ENCODE measurements at regions not wholly inside any gene's neighbourhood (a gene's known extent, or its start where the extent isn't known, plus 50 kb on each side); places are given as distances from the start of the nearest gene placed in this dataset.

GRCh38 chr13:74647211-74647610, 513.0 kb upstream of the KLF12 start:
- ATAC-seq: no peak
- POLR2A ChIA-PET: no interaction called here
- RAD21 ChIA-PET (ENCODE audit: unreplicated experiment): no interaction called here
- H3K4me2 ChIP-seq (ENCODE audit: control insufficient read depth, insufficient read depth): no peak overlapping the region
- H3K9me3 ChIP-seq (replicated peaks; ENCODE audit: control insufficient read depth, insufficient read depth, low read length): no peaks in the 10 kb centered on the region
- DNase-seq (ENCODE audit: low read depth, low spot score): no peak
- H3K4me3 ChIP-seq: no peak overlapping the region
- H2AFZ ChIP-seq (ENCODE audit: control insufficient read depth, low read depth, low read length): no peak overlapping the region
- H3K27ac ChIP-seq (ENCODE audit: control insufficient read depth, insufficient read depth): no peak overlapping the region
- 2% methylated on average over 2 of the region's 2 CpGs for WGBS (ENCODE audit: insufficient coverage, insufficient replicate concordance, low lambda C conversion rate, missing lambda C conversion rate)
- peaks cover 0 to 2% of the 10 kb centered on the region in 2 experiments; a peak in 3 of 4 replicates for H3K27me3 ChIP-seq (replicated peaks in 1 of 2; ENCODE audit: control insufficient read depth in 2 of 2, insufficient read depth in 2 of 2, low read length in 1 of 2)
- CTCF ChIA-PET: no interaction called here
- in situ Hi-C loops (cut with MboI) (no loop called here), intact Hi-C loops (cut with micrococcal nuclease; ENCODE audit: unreplicated experiment) (no loop called here)
- no peak overlapping the region for H3K9ac ChIP-seq (ENCODE audit: control insufficient read depth, insufficient read depth, low read length)
- no peaks in the 10 kb centered on the region for H3K79me2 ChIP-seq (ENCODE audit: control insufficient read depth, insufficient read depth, low read length)
- H3K4me1 ChIP-seq (ENCODE audit: control insufficient read depth, insufficient read depth, low read length): no peaks in the 10 kb centered on the region
- no peaks in the 10 kb centered on the region for H4K20me1 ChIP-seq (ENCODE audit: control insufficient read depth, insufficient read depth)
- SMC1A ChIA-PET (ENCODE audit: uncharacterized antibody, unreplicated experiment): no interaction called here
- no peak for FAIRE-seq
- BruUV-seq (replicated peaks): no TSS peak
- no peaks in the 10 kb centered on the region for H3K36me3 ChIP-seq (ENCODE audit: control insufficient read depth in 2 of 2, insufficient read depth in 2 of 2, low read length in 1 of 2)
- TF ChIP-seq BMI1 (IDR thresholded peaks at IDR 0.05; ENCODE audit: borderline replicate concordance) (no peak), LARP7 (IDR thresholded peaks at IDR 0.05) (no peak), CBX5 (IDR thresholded peaks at IDR 0.05; ENCODE audit: low read depth) (no peak), RAD51 (IDR thresholded peaks at IDR 0.05) (no peak), CUX1 (IDR thresholded peaks at IDR 0.05; ENCODE audit: insufficient replicate concordance, low read depth, low read length) (no peak), ZBTB11 (CRISPR knock-in tag; IDR thresholded peaks at IDR 0.05) (no peak), CREM (IDR thresholded peaks at IDR 0.05; ENCODE audit: low read depth) (no peak), SREBF2 (IDR thresholded peaks at IDR 0.05; ENCODE audit: low read length) (no peak), POLR2AphosphoS2 (IDR thresholded peaks at IDR 0.05; ENCODE audit: low read depth, low read length) (no peak), E4F1 (IDR thresholded peaks at IDR 0.05; ENCODE audit: borderline replicate concordance, partially characterized antibody) (no peak), MLLT1 (IDR thresholded peaks at IDR 0.05) (no peak), MAX (IDR thresholded peaks at IDR 0.05; ENCODE audit: low read depth, low read length) (no peak), IKZF2 (IDR thresholded peaks at IDR 0.05) (no peak)
